ENCODE measurements at regions not wholly inside any gene's neighbourhood (a gene's known extent, or its start where the extent isn't known, plus 50 kb on each side); places are given as distances from the start of the nearest gene placed in this dataset.

DNA sequence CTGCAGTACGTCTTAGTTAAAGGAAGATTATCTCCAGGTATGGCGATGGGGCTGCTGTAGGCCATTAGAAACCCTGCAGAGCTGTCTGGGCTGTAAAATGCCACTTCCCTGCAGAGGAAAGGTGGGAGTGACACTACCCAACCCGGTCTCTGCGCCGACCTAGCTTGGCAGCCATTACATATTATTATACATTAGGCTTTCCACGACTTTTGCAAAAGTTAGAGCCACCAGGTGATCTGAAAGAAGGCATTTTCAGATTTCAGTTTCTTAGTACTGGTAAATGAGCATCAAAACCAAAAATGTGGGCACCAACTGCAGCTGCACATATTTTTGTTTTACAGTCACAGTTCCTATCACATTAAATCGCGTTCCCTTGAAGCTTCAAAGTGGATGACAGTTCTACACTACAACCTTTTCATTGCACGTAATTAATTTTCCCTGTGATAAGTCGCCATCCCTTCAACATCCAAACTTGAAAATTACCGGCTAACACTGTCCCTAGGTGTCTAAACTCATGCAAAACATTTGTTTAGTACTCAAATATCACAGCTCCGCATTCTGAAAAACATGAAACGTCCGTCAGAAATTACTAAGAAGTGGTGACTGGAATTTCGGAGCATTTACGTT is 81.4 kb upstream of the CHD2 start:
- TF ChIP-seq, protein P1, sequence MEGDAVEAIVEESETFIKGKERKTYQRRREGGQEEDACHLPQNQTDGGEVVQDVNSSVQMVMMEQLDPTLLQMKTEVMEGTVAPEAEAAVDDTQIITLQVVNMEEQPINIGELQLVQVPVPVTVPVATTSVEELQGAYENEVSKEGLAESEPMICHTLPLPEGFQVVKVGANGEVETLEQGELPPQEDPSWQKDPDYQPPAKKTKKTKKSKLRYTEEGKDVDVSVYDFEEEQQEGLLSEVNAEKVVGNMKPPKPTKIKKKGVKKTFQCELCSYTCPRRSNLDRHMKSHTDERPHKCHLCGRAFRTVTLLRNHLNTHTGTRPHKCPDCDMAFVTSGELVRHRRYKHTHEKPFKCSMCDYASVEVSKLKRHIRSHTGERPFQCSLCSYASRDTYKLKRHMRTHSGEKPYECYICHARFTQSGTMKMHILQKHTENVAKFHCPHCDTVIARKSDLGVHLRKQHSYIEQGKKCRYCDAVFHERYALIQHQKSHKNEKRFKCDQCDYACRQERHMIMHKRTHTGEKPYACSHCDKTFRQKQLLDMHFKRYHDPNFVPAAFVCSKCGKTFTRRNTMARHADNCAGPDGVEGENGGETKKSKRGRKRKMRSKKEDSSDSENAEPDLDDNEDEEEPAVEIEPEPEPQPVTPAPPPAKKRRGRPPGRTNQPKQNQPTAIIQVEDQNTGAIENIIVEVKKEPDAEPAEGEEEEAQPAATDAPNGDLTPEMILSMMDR (IDR thresholded peaks at IDR 0.05) = no peak
- no peak for DNase-seq
- H3K27me3 Mint-ChIP-seq (ENCODE audit: insufficient read depth) = no peaks in the 10 kb centered on the region; the same call in 1 of the 2 replicates
- H3K9me3 Mint-ChIP-seq = no peaks in the 10 kb centered on the region
- no peak overlapping the region for H3K4me3 Mint-ChIP-seq
- no peak overlapping the region; the same call in 1 of the 2 replicates for H3K27ac Mint-ChIP-seq
- peaks cover 44% of the 10 kb centered on the region for H3K4me1 Mint-ChIP-seq (ENCODE audit: low read depth)
- no peaks in the 10 kb centered on the region for H3K36me3 Mint-ChIP-seq (ENCODE audit: low read depth)

DNA sequence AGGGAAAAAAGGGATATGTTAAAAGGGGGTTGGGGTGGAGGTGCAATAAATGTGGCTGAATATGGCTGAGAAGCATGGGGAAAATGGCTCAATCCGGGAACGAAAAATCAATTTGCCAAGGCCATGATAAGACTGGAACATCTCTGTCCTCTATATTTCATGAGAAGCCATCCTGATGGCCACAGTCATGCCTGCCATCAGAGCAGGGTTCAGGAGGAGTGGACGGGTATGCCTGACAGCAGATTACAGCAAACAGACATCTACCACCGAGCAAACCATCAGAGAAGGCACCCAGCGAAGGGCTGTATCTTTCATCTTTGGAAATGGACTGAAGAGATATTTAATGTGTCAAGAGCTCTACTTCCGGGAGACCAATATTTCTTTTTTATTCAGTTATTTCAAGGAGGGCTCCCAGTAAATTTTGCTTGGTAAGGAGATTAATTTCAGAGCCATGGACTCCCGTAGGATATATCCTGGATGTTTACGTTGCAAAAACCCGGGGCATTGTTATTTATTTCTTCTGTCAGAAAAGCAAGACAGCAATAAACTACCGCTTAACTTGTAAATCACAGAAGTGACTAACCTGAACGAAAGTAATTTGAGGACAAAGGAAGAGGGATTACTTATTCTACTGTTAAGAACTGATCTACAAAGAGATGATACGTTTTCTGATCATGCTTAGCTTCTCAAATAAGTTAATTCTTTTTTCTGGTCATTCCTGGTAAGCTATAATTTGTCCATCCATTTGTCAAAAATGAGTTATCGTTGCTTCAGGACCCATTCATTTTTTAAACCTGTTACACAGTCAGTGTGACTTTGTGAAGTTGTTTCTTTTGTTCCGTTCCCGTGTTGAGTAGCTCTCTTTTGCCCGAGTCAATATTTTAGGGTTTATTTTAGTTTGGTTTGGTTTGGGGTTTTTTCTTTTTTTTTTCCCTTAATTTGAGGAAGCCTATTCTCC is 80.6 kb upstream of the CHD2 start:
- no peaks in the 10 kb centered on the region for H3K36me3 Mint-ChIP-seq (ENCODE audit: low read depth)
- H3K4me3 Mint-ChIP-seq = peak overlapping the region; percentile 90
- no peaks in the 10 kb centered on the region; the same call in 1 of the 2 replicates for H3K27me3 Mint-ChIP-seq (ENCODE audit: insufficient read depth)
- TF ChIP-seq, protein P1 (IDR thresholded peaks at IDR 0.05) = no peak
- peaks cover 47% of the 10 kb centered on the region for H3K4me1 Mint-ChIP-seq (ENCODE audit: low read depth)
- H3K9me3 Mint-ChIP-seq = no peaks in the 10 kb centered on the region
- H3K27ac Mint-ChIP-seq = peak overlapping the region; percentile 98
- DNase-seq = no peak

DNA sequence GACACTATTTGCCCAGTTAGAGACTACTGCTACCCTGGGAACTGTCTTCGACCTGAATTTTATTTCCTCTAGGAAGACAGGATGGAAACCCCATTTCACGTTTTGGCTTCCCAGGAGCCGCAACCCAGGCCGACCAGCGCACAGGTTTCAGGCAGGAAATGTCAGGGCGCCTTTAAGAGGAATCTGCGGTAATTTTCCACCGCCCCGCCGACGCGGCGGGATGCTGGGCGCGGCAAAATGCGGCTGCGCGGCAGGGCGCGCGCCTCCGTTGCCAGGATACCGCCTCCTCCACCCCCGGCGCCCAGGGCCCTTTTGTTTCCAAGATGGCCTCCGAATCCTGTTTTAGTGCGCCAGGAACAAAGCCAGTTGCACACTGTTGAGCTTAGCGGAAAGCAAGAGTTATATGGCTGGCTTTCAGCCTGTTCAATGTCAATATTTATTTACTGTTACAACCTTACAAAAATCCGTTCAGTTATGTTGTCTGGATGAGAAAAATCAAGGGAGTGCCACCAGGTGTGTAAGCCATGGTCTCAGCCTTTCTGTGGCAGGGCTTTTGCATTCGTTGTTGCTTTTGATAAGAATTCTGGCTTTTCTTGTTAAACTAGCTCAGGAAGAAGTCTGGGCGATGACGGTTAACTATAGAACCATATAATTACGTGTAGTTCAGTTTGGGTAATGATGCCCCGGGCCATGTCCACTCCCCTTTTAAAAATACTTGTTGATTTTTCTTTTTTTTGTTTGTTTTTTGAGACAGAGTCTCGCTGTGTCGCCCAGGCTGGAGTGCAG is 79.7 kb upstream of the CHD2 start:
- DNase-seq = peak; percentile 78
- Mint-ChIP-seq H3K4me3 (peak overlapping the region; percentile 90), H3K27ac (peak overlapping the region; percentile 98), H3K27me3 (ENCODE audit: insufficient read depth) (no peaks in the 10 kb centered on the region; the same call in 1 of the 2 replicates), H3K4me1 (ENCODE audit: low read depth) (peaks cover 52% of the 10 kb centered on the region), H3K36me3 (ENCODE audit: low read depth) (no peaks in the 10 kb centered on the region), H3K9me3 (no peaks in the 10 kb centered on the region)
- TF ChIP-seq, protein P1 (IDR thresholded peaks at IDR 0.05) = no peak

DNA sequence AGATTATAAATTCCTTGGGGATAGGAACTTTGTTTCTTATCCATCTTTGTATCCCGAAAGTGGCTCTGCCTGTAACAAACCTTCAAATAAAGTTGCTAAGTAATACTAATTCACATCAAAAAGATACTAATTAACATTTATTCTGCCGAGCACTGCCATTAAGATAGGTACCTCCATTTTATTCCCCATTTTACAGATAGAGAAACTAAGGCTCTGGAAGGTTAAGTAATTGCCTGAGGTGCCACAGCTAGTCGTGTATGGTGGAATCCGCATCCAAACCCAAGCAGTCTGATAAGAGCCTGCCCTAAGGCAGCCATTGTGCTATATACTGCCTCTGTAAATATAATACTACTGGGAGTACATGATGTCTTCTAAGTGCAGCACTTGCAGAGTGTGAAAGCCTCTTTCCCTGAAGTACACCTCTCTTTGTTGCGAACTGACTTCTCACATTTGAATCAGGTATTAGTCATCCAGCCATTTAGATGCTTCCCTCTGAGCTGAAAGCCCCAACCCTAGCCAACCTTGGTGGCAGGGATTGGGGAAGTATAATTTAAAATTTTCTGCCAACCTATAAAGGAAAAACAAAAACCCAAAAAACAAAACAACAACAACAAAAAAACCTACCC is 78.5 kb upstream of the CHD2 start:
- peak overlapping the region; percentile 55 for H3K4me3 Mint-ChIP-seq
- no peak for DNase-seq
- TF ChIP-seq, protein P1 (IDR thresholded peaks at IDR 0.05) = no peak
- H3K36me3 Mint-ChIP-seq (ENCODE audit: low read depth) = no peaks in the 10 kb centered on the region
- no peaks in the 10 kb centered on the region for H3K9me3 Mint-ChIP-seq
- peaks cover 52% of the 10 kb centered on the region for H3K4me1 Mint-ChIP-seq (ENCODE audit: low read depth)
- peak overlapping the region; percentile 80 for H3K27ac Mint-ChIP-seq
- no peaks in the 10 kb centered on the region; the same call in 1 of the 2 replicates for H3K27me3 Mint-ChIP-seq (ENCODE audit: insufficient read depth)

All from HFFc6 (cell line).